ENCODE measurements at regions not wholly inside any gene's neighbourhood (a gene's known extent, or its start where the extent isn't known, plus 50 kb on each side); places are given as distances from the start of the nearest gene placed in this dataset.
"Not testable (repeated sequence)": the region's sequence is repeated elsewhere in the genome, so short reads cannot be mapped to it uniquely, and the experiment has no call there.

DNA sequence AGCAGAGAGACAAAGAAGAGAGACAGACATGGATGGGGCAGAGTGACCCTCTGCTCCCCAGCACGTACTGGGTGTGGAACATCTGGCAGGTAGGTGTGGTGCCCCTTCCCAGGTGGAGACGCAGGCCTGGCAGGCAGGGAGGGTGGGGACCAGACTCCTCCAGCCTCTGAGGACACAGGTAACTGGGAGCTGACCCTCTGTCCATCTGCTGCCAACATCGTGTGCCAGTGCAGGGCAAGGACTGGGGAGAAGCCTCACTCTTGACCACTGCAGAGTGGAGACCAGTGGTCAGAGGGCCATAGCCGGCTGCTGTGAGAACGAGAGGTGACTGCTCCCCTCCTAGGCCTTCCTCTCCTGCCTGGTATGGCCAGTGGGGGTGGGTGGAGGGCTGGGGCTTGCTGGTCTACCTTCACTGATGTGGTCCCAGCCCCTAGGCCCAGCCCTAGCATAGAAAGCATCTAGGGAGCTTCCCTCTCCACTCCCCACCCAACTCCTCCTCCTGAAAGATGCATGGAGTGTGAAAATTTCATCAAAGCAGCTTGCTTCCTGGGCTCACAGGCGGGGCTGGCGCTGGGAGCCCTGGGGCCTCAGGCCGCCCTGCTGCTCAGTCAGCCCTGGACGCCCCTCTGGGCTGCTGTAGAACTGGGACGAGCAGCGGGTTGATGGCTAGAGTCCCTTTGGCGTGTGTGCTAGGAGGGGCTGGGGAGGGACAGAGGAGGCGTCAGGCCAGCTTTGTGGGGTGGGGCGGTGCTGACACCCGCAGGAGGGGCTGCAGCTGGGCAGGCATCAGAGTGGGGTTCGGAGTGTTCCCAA, 90.3 kb downstream of the PLXNA1 start:
- no peak for DNase-seq

DNA sequence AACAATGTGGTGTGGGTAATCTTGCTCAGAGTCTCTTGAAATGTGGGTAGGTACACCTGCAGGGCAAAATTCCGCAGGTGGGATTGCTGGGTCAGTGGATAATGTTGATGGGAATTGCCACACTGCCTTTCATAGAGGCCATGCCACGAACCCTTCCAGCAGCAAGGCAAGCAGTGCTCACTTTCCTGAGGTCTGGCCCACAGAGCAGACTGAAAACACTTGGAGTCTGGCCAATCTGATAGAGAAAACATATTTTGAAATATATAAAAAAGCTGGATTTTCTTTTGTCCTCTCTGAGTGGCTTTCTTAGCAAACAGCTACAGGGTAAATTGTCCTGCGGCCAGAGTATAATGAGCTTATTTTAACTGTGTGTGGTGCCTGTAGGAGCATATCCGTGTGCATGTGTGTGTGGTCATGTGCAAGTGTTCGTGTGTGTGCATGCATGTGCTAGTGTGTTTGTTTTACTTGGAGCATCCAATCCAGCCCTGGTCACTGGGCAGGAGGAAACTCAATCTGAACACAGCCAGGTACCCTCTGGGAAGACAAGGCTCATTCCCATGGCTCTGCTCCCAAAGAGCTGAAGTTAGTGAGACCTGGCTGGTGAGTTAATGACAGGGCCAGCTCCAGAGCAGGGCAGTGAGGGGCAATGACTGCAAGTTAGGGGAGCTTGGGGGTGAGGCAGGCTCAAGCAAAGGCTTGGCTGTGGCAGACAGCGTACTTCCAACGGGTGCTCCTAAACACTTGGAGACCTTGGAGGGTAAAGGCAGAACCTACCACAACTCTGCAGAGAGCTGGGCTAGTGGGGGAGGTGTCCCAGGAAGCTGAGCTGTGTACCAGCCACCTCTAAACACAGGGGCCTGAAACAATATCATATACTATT, 91.3 kb downstream of the PLXNA1 start:
- DNase-seq: no peak

- DNase-seq: no peak
Measured at GRCh38 chr3:127074900-127075360, 92.0 kb downstream of the PLXNA1 start.

GRCh38 chr3:127076166-127076992, 93.5 kb downstream of the PLXNA1 start:
- not testable (repeated sequence) for DNase-seq

DNA sequence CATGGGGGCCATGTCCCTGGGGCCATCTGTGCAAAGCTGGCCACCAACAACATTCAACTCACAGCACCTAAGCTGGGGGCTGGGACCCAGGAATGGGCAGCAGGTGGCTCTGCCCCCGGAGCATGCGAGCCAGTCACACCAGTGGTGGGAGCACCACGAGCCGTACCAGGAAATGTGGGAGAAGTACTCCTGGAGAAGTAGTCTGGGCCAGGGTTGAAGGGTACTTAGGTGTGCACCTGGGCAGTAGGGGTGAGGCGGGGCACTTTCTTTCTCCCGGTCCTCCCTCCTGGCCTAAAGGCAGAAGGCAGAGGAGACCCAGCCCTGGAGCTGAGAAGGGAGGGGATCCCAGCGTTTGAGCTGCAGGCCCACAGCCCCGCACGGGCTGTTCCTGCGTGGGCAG, 94.2 kb downstream of the PLXNA1 start:
- no peak for DNase-seq

- no peak for DNase-seq
Measured at GRCh38 chr3:127077505-127078064, 94.7 kb downstream of the PLXNA1 start.

- no peak for DNase-seq
Measured at GRCh38 chr3:127078626-127079025, 95.7 kb downstream of the PLXNA1 start.

DNA sequence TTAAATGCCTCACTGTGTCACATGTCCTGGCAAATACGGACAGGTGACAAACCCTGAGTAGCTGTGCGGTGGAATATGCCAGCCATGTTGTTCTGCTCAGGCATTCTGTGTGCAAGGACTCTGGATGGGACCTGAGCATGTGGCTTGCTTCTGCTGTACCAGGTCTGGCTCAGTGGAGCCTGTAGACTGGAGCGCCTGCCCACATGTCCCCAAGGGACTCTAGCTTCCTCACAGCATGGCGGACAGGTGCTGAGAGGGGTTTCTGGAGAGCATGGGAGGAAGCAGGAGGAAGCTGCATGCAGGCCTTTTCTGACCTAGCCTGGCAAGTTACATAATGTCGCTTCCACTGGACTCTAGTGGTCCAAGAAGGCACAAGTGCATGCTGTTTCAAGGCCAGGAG, 96.3 kb downstream of the PLXNA1 start:
- no peak for DNase-seq

GRCh38 chr3:127081001-127081720, 98.2 kb downstream of the PLXNA1 start:
- no peak for DNase-seq

- DNase-seq: no peak
Measured at GRCh38 chr3:127082066-127082465, 99.2 kb downstream of the PLXNA1 start.

- DNase-seq: no peak
Measured at GRCh38 chr3:127083778-127084397, 101.0 kb downstream of the PLXNA1 start.

GRCh38 chr3:127084401-127084990, 101.6 kb downstream of the PLXNA1 start:
- no peak for DNase-seq

DNA sequence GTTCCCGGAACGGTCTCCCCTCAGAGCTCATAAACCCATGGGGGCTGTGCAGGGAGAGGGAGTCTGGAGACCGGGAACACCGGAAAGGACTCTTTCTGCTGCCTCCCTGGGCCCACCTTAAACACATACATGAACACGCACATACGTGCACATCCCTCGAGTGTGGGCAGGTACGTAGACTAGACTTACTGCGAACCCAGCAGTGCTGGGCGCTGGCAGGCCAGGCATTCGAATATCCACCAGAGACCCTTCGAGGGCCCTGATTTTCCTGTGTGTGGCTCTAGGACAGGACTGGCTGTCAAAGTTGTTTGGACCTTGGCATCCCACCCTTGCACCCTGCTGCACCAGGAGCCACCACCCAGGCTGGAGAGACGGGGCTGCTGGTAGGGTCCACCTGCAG, 102.7 kb downstream of the PLXNA1 start:
- DNase-seq: no peak

GRCh38 chr3:127086591-127086990, 103.7 kb downstream of the PLXNA1 start:
- not testable (repeated sequence) for DNase-seq

DNA sequence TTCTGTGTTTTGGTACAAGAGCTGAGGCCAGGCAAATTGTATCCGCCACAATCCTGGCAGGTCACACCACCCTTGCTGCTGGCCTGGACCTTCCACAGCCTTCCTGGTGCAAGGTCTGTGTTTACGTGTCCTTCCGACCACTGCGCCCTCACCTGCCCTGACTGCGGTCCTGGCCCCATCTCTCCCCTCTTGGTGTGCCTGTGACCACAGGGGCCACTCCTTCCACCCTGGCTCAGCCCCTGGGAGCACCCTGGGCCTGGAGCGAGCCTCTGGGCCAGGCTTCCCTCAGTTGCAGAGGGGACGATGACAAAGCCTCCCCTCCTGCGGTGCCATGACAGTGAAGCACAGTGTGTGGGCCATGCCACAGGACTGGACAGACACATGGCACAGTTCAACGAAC, 104.5 kb downstream of the PLXNA1 start:
- no peak for DNase-seq

DNA sequence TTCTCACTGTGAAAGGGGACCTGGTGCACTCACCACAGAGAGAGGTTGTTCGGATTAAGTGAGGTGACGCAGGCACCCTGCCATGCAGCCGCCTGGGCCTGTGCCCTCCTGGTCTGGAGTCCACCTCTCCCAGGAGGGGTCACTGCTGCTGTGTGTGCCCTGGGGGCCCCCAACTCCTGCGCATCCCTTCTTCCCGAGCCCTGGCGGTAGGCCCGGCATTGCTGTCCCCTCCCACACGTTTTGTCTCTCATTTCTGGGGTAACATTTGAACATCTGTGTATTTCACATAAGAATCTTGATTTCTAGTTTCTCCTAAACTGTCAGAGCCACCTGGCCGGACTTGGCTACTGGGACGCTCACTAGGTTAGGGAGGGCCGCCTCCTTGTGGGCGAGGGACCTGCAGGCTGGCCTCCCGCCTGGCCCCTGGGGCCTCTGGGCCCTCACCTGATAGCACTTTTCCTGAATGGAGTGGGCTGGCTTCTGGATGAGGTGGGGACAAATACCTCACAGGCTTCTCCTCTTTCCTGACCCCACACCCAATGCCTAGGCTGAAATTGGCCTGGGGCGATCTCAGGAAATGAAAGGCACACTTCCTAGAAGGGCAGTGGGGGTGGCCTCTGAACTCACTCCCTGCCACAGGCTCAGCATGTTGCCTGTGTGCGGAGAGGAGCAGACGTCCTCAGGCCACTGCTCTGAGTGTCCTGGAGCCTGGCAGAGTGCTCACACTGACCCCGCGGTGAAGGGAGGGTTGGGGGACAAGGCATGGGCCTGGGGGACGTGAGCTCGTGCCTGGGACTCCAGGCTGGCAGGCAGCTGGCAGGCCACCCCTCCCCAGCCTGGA, 104.2 kb upstream of the PRR23E start:
- no peak for DNase-seq

DNA sequence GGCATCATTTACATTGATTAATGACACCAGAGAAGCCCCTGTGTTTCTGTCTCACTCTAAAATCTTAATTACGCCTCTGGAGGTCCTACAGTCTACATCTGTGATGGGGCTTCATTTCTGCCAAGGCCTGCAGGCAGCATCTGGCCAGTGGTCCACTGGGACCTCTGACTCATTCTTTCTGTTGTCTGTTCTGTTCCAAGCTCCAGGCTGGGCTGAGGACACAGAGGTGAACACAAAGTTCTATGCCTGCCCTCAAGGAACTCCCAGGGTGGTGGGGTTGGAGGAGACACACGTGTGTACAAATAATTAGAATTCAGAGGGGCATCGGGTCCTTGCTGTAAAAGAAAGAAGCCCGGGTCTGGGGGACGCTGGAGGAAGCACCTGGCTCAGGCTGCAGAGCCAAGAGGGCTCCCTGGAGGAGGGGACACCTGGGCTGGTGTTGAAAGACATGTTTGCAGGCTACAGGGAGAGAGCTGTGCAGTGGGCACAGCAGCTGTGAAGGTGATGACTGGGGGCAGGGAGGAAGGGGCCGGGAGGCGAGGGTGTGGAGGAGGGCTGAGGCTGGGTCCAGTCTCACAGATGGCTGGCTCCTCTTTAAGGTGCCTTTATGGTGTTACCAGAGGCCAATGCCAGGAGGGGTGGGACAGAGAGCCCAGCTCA, 103.3 kb upstream of the PRR23E start:
- no peak for DNase-seq

DNA sequence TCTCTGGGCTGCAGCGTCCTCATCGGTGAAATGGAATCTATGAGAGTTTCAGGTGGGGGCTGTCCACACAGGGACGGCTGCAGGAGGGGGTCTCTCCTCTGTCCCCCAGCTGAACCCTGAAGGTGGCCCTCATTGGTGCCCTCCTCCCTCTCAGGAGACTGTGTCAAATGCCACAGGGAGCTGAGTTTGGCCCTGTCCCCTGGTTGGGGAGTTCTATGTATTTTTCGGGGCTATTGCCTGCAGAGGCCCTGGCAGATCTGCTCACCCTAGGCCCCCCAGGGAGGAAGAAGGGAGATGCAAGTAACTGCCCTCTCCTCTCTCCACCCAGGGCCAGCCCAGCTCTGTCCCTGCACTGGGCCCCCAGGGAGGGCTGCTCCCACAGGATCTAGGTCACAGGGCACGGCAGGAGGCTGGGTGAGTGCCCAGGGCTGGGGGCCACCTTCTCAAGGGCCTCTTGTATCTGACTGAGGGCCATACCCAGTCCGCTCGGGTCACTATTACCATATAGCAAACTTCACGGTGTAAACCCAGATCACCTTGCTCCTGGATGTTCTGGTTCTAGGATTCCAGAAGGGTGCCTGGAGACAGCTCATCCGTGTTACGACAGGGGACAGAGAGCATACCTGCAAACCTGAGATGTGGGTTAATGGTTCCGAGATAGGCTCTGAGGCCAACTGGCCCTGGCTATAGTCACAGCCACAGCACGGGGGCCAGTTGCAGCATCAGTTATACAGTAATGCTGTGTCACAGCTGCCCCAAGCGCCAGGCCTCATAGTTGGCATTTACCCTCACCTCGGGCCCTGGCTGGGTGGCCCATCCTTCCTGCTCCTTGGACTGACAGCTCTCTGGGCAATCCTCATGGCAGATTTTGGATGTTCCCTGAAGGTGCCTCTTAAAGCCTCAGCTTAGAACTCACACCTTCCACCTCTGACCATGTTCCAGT, 102.4 kb upstream of the PRR23E start:
- DNase-seq: no peak
